ENCODE measurements at regions not wholly inside any gene's neighbourhood (a gene's known extent, or its start where the extent isn't known, plus 50 kb on each side); places are given as distances from the start of the nearest gene placed in this dataset.
A peak's percentile ranks its signal among the peaks of the same experiment; 100 is the strongest.
"Not testable (repeated sequence)": the region's sequence is repeated elsewhere in the genome, so short reads cannot be mapped to it uniquely, and the experiment has no call there.

DNA sequence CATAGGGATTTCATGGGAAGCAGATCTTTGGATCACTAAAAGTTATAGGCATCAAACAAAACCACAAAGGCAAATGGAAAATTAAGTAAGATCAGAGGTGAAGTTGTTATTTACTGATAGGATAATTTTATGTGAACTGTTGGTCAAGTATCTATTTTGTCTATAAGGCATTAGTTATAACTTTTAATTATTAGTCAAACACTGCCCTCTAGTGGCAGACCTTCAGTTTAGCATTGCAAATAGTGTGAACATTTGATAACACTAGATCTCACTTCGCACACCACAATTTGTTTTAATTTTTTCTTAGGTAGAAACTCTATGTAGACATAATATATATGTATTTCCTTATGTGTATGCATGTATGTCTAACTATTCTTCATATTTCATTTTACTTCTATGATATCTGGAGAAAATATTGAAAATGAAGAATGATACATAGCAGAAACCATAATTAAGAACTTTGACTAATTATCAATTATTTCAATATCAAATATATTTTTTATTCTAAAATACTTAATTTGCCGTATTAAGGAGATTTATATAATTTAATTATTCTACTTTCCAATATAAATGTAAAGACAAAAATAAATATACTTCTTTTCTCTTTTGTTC, 214.5 kb upstream of the TACR3 start:
- in situ Hi-C loops (cut with HindIII; ENCODE audit: low pct_unique_long_range_greater_than_20kb, low sequenced_read_pairs), result no loop called here
- DNase-seq (ENCODE audit: low read depth), result peak; percentile 10

DNA sequence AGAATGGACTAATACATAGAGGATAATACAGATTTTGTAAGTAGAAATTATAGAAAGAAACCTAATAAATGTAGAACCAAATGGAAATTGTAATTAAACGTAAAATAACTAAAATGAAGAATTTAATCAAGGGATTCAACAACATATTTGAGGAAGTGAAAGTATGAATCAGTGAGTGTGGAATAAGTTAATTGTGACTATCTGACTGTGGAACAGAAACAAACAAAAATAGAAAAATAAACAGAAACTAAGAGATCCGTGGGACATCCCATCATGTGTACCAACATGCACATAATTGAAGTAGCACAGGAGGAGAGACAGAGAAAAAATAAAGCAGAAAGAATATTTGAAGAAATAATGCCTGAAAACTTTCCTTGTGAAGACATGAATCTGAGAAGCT, 208.6 kb upstream of the TACR3 start:
- in situ Hi-C loops (cut with HindIII; ENCODE audit: low pct_unique_long_range_greater_than_20kb, low sequenced_read_pairs), result no loop called here
- no peak for DNase-seq (ENCODE audit: low read depth)

DNA sequence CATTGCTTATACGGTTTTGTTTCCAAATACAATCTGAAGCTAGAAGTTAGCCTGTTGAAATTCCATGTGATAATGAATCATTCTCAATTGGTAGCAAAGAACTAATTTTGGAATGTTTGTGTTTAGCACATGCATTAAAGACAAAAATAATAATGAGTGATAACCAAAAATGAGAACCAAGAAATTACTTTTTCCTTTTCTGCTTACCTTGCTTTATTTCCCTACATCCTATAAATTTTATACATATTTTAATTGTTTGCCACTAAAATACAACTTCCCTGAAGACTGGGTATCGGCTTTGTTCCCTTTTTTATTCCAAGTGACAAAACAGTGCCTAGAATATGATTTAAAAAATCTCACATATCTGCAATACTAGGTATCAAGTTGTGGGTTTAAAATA, 203.8 kb upstream of the TACR3 start:
- in situ Hi-C loops (cut with HindIII; ENCODE audit: low pct_unique_long_range_greater_than_20kb, low sequenced_read_pairs), result no loop called here
- DNase-seq (ENCODE audit: low read depth), result no peak

DNA sequence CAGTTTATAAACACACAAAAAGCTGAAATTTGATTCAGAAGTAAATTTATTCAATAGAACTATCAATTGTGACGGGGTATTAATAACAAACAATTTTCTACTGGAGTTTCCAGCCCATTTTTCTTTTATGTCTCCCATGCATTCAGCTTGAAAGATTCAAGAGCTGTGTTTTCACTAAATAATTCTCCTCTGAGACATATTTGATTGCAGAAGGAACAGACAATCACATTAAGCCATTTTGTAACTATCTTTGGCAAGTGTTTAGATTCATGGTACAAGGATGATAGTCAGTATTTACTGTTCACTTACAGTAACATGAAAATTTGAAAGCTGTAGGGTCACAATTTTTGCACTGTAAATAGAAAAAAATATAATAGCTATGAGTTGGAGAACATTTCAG, 198.4 kb upstream of the TACR3 start:
- in situ Hi-C loops (cut with HindIII; ENCODE audit: low pct_unique_long_range_greater_than_20kb, low sequenced_read_pairs), result no loop called here
- DNase-seq (ENCODE audit: low read depth), result no peak

DNA sequence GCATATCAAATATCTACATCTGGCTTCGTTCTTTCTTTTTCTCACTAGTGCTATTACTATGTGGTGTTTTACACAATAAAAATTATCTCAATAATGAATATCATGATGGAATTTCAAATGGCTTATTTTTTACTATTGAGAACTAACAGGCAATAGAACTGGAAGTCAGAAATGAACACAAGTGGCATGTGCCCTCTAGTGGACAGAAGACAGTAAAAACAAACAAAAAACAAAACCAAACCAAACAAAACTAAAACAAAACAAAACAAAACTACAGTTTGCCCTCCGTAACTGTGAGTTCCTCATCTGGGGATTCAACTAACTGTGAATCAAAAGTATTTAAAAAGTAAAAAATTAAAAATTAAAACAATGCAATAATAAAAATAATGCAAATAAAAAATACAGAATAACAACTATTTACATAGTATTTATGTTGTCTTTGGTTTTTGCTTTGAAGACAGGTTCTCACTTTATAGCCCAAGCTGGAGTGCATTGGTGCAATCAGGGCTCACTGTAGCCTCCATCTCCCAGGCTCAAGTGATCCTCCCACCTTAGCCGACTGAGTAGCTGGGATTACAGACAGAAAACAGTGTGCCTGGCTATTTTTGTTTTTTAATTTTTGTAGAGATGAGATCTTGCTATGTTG, 195.6 kb upstream of the TACR3 start:
- in situ Hi-C loops (cut with HindIII; ENCODE audit: low pct_unique_long_range_greater_than_20kb, low sequenced_read_pairs), result no loop called here
- DNase-seq (ENCODE audit: low read depth), result peak; percentile 4

DNA sequence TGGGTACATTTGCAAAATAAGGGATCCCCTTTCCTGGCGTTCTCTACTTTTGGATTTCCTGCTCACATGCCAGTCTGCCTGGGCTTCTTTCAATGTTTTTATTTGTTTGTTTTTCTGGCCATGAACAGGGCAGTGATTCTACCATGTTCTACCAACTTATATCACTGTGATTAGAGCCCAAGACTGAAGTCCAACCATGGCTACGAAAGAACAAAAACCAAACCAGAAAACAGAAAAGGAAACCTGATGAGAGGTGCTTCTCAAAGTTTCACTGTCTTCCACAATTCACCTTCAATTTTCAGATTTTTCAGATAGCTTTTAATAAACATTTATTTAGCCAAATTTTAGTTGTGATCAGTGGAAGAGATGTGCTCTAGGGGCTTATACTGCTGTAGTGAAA, 187.6 kb upstream of the TACR3 start:
- DNase-seq (ENCODE audit: low read depth), result no peak
- in situ Hi-C loops (cut with HindIII; ENCODE audit: low pct_unique_long_range_greater_than_20kb, low sequenced_read_pairs), result no loop called here

DNA sequence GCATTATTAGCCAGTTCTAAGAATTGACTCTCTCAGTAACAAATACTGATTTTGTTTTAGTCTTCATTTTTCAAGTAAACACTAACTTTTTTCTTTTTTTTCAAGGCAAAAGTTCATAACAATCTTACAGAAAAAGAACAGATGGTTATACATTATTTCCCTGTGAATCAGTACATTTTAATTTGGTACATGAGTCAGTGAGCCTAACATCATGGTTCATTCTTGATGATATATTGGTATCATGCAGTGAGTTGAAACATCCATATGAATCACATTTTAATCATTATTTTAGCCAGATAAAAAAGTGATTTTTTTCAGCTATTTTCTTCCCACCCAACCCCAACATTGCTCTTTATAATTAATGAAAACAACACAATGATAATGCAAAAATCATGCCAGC, 184.3 kb upstream of the TACR3 start:
- in situ Hi-C loops (cut with HindIII; ENCODE audit: low pct_unique_long_range_greater_than_20kb, low sequenced_read_pairs), result no loop called here
- DNase-seq (ENCODE audit: low read depth), result no peak

DNA sequence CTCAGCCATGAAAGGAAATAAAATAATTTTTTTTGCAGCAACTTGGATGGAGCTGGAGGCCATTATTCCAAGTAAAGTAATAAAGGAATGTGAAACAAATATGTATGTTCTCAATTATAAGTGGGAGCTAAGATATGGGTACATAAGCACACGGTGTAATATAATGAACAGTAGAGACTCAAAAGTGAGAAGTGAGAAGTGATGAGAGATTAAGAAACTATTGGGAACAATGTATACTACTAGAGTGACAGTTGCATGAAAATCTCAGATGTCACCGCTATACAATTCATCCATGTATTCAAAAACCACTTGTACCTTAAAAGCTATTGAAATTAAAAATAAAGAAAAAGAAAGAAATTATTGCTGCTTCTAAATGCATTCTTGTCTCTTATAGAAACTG, 182.9 kb upstream of the TACR3 start:
- no peak for DNase-seq (ENCODE audit: low read depth)
- in situ Hi-C loops (cut with HindIII; ENCODE audit: low pct_unique_long_range_greater_than_20kb, low sequenced_read_pairs), result no loop called here

DNA sequence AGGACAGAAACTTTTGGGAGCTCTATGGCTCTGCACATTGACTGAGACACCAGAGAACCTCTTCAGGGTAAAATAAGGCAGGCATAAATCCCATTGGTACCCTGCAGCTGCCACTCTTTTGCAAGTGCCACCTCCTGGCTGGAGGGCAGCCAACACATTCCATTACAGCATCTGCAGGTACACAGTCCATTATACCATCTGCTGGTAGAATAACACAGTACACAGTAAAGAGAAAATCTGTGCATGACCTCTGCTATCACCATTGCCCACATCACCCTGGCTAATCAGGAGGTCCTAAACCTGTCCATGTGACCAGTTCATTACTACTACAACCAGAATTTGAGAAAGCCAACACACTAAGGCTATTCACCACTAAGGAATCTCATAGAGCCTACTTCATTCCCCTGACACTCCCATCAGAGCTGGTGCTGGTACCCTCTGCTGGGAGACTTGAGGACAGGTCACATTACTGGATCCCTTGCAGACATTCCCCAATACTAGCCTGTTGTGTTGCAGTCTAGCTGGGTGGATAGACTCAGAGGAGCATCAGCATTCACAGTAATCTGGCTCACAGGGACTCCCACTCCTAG, 176.2 kb upstream of the TACR3 start:
- no peak for DNase-seq (ENCODE audit: low read depth)
- in situ Hi-C loops (cut with HindIII; ENCODE audit: low pct_unique_long_range_greater_than_20kb, low sequenced_read_pairs), result no loop called here

DNA sequence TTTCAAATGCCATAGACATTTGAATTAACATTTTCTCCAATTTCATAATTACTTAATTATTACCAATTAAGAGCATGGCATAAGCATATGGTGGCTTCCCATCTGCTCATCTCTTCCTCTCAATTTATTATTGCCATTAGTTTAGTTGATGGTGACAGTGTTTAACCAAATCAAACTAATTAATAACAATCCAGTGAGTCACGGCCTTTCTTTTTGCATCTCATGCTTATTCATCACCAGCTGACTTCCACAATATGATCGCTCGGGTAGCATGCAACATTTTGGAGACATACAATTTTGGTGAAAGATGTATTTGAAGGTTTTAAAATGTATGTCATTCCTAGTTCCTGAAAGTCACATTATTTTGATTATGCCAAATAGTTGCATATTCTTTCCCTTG, 172.8 kb upstream of the TACR3 start:
- in situ Hi-C loops (cut with HindIII; ENCODE audit: low pct_unique_long_range_greater_than_20kb, low sequenced_read_pairs), result no loop called here
- no peak for DNase-seq (ENCODE audit: low read depth)

DNA sequence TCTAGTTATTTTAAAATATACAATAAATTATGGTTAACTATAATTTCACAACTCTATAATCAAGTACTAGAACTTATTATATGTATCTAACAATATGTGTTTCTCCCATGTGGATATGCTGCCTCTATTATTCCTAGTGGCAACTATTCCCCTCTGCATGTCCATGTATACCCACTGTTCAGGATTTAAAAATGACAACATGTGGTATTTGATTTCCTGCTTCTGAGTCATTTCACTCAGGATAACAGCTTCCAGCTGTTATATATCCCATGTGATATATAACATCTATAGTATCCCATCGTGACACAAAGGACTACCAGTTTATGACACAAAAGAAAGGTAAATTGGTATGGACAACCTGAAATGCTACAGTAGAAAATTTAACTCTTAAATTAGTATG, 167.4 kb upstream of the TACR3 start:
- DNase-seq (ENCODE audit: low read depth), result no peak
- in situ Hi-C loops (cut with HindIII; ENCODE audit: low pct_unique_long_range_greater_than_20kb, low sequenced_read_pairs), result no loop called here

DNA sequence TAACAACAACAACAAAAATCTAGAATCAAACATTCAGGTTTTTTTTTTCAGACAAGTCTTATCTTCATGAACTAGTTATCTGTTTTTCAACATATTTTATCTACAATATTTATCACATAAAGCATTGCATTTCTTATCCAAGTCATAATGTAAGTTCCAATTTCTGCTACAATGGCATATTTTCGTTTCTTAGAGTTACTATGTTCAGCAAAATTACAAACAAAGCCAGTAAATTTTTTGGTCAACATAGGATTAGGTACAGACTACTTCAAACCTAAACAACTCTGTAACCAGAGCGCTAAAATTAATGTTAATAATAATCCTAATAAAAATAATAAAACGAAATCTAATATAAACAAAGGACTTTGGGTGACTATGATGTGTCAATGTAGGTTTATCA, 165.4 kb upstream of the TACR3 start:
- in situ Hi-C loops (cut with HindIII; ENCODE audit: low pct_unique_long_range_greater_than_20kb, low sequenced_read_pairs), result no loop called here
- DNase-seq (ENCODE audit: low read depth), result no peak

DNA sequence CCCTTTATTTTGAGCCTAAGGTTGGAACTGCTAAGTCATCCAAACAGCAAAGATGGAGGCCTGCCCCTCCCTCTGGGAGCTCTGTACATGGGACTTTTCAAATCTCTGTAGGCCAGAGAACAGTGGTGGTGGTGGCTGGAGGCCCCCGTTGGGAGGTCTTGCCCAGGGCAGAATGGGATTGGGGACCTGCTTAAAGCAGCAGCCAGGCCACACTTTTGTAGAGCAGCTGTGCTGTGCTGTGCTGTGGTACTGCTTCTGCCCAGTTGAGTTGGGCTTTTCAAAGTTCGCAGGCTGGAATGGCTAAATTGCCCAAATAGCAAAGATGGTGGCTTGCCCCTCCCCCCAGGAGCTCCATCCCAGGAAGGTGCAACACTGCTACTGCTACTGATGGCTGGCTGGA, 147.5 kb upstream of the TACR3 start:
- in situ Hi-C loops (cut with HindIII; ENCODE audit: low pct_unique_long_range_greater_than_20kb, low sequenced_read_pairs), result no loop called here
- no peak for DNase-seq (ENCODE audit: low read depth)

DNA sequence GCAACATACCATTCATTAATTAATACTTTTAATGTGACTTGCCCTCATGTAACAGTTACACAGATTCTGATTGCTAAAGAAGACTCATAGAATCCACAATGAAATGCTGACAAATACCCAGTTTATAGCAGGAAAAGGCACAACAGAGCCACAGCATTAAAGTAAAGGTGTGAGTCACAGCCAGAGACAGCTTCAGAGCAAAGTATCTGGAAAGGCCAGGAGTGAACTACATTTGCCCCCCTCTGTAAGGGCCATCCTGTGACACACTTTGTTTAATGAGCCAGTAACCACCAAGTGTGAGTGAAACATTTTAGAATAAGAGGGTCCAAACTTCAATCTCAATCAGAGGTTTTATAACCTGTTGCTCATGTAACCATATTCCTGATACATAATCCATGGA, 133.8 kb upstream of the TACR3 start:
- in situ Hi-C loops (cut with HindIII; ENCODE audit: low pct_unique_long_range_greater_than_20kb, low sequenced_read_pairs), result no loop called here
- DNase-seq (ENCODE audit: low read depth), result no peak

DNA sequence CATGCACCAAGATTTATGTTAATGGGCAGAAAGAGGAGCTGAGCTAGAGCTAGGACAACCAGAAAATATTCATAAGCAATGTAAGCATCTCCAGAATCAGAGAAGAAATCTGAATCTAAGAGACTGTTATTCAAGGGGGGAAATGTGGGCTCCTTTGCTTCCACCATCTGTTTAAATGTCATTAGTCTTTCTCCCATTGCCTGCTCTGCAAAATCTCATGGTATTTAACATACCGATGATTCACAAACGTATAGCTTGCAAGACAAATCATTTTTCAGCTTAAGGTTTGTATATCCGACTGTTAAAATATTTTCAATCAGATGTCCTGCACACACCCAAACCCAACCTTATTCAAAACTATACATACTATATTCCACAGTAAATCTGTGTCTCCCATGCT, 133.4 kb upstream of the TACR3 start:
- in situ Hi-C loops (cut with HindIII; ENCODE audit: low pct_unique_long_range_greater_than_20kb, low sequenced_read_pairs), result no loop called here

DNA sequence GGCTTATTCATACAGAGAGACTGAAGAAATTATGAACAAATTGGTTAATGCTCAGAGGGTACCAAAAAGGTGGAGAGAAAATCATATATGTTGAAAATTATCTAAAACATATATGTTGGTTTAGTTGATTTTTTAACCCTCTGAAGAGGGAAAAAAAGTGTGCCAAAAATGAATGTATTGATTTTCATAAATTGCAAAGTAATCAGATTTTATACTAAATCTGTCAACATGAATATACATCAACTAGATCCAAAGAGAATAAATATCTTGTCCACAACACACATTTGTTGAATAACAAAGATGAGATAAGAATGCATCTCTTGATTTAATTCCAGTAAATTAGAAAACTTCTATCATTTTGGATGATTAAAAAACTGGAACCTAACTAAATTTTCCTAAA, 125.3 kb upstream of the TACR3 start:
- DNase-seq (ENCODE audit: low read depth), result no peak
- in situ Hi-C loops (cut with HindIII; ENCODE audit: low pct_unique_long_range_greater_than_20kb, low sequenced_read_pairs), result no loop called here

More for the DNA sequence above, 133.4 kb upstream of the TACR3 start:
- no peak for DNase-seq (ENCODE audit: low read depth)

DNA sequence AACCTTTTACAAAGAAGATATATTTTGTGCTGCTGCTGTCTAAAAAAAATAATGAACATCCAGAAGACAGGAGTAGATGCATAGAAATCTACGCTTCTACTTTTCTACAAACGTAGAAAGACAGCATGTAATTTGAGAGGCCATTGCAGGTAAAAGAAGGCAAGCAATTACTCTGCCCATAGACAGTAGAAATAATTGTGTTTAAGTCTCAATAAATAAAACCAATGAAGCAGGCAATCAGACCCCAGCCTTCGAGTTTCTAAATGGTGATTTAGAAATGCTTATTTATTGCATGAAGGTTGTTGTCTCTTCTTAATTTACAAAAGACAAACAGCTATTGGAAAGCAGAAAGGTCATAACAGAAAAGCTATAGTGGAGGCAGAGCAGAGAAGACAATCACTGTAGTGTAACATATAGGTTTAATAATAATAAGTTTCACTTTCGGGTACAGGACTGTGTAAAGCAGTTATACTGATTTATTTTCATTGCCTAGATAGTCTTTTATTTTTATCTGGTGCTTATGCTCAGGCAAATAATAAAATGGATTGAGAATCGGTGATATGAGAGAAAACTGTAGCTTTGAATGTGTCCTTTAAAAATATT, 123.0 kb upstream of the TACR3 start:
- in situ Hi-C loops (cut with HindIII; ENCODE audit: low pct_unique_long_range_greater_than_20kb, low sequenced_read_pairs), result no loop called here
- DNase-seq (ENCODE audit: low read depth), result no peak

DNA sequence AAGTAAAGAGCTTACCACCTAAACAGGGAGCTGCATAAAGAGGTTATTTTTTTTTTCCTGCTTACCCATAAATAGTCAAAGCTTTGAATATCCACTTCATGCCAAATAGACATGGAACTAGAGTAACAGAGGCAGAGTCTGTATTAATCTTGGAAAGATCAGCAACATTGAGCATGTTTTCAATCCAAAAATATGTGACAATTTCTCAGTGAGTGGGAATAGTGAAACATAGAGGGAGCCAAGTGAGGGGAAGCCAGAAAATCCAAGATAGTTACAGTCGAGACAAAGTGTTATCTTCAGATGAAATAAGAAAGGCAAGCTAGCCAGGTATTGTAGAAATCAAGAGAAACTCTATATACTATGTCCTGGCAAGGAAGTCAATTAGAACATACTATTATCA, 122.3 kb upstream of the TACR3 start:
- in situ Hi-C loops (cut with HindIII; ENCODE audit: low pct_unique_long_range_greater_than_20kb, low sequenced_read_pairs), result no loop called here
- no peak for DNase-seq (ENCODE audit: low read depth)

DNA sequence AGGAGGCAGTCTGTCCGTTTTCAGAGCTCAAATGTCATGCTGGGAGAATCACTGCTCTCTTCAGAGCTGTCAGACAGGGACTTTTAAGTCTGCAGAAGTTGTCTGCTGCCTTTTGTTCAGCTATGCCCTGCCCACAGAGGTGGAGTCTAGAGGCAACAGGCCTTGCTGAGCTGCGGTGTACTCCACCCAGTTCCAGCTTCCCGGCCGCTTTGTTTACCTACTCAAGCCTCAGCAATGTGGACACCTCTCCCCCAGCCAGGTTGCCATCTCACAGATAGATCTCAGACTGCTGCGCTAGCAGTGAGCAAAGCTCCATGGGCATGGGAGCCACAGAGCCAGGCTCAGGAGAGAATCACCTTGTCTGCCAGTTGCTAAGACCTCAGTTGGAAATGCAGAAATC, 90.5 kb upstream of the TACR3 start:
- DNase-seq (ENCODE audit: low read depth); in situ Hi-C loops (cut with HindIII; ENCODE audit: low pct_unique_long_range_greater_than_20kb, low sequenced_read_pairs): not testable (repeated sequence)

DNA sequence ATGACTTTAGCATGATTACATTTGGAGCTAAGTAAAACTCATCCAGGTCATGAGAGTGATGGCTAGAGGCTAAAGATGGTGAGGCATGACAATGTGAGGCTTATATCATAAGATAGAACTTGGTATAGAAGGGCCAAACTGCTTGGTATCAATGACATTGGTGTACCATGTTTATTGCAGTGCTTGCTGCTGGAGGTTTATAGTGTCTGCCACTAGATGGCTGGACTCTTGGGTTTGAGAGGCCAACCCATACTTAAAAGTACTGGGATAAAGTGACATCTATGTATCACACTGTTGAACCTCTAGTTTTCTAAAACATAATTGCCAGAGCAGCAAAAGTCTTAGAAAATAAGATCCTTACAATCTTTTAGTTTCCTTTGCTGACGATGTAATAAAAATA, 83.0 kb upstream of the TACR3 start:
- no peak for DNase-seq (ENCODE audit: low read depth)
- in situ Hi-C loops (cut with HindIII; ENCODE audit: low pct_unique_long_range_greater_than_20kb, low sequenced_read_pairs), result no loop called here
